ENCODE measurements at regions not wholly inside any gene's neighbourhood (a gene's known extent, or its start where the extent isn't known, plus 50 kb on each side); places are given as distances from the start of the nearest gene placed in this dataset.
"Not testable (repeated sequence)": the region's sequence is repeated elsewhere in the genome, so short reads cannot be mapped to it uniquely, and the experiment has no call there.

GRCh38 chr16:52729731-52730130 lies 182.8 kb upstream of the TOX3 start:
- no peak for DNase-seq (ENCODE audit: low read depth)

- DNase-seq (ENCODE audit: low read depth): no peak
These were observed 180.9 kb upstream of the TOX3 start for GRCh38 chr16:52727849-52728248.

GRCh38 chr16:52727441-52727840 lies 180.5 kb upstream of the TOX3 start:
- DNase-seq (ENCODE audit: low read depth): no peak

DNA sequence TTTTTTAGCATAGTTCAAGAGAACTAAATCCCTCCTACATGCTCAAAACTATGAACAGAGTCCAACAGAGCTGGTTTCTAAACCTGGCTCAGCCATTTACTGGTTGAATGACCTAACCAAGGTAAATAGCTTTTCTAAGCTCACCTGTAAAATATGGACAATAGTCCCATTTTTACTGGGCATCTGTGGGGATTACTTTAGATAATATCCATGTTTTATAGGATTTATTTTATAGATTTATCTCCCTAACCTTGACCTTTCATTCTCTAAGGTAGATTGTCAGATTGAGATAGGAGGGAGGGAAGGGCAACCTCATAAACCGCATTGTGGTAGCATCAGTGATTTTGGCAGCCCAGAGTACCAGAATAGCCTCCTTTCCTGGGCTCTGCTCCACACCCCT lies 178.5 kb upstream of the TOX3 start:
- no peak for DNase-seq (ENCODE audit: low read depth)

DNA sequence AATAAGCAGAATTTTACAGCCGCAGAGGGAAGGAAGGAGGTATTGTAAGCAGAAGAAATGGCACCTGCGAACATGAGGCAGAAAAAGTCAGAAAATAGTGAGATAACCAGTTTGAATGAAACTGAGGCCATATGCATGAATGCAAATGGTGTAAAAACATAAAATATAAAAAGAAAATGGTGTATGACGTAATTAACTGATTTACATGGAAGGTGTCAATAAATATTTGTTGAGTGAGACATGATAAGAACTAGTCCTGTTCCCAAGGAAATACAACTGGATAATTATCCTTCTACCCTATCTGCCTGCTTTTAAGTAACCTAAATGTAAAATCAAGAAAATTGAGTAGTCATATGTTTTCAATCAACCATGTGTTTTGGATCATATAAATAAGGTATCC lies 178.1 kb upstream of the TOX3 start:
- DNase-seq (ENCODE audit: low read depth): no peak

- DNase-seq (ENCODE audit: low read depth): no peak
These were observed 174.4 kb upstream of the TOX3 start for GRCh38 chr16:52721331-52721730.

DNA sequence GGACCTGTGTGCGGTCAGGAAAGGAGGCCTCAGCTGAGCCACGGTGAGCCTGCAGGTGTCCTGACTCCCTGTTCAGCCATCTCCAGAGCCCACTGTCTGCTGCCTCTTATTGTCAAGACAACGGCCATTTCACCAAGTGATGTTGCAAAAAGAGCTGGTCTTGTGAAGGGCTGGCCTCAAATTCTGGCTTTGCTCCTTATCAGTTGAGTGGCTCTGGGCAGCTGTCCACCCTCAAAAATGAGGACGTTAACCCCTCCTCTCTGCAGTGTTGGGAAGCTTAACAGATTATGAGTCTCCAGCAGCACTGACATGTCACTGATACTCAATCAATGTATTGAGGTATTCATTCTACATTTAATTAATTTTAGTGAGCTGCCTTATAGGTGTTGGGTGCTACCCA lies 171.1 kb upstream of the TOX3 start:
- no peak for DNase-seq (ENCODE audit: low read depth)

GRCh38 chr16:52713740-52714139 lies 166.8 kb upstream of the TOX3 start:
- no peak for DNase-seq (ENCODE audit: low read depth)

- no peak for DNase-seq (ENCODE audit: low read depth)
These were observed 162.4 kb upstream of the TOX3 start for GRCh38 chr16:52709306-52709705.

GRCh38 chr16:52708476-52708875 lies 161.5 kb upstream of the TOX3 start:
- no peak for DNase-seq (ENCODE audit: low read depth)

- DNase-seq (ENCODE audit: low read depth): no peak
These were observed 160.9 kb upstream of the TOX3 start for GRCh38 chr16:52707676-52708337.

DNA sequence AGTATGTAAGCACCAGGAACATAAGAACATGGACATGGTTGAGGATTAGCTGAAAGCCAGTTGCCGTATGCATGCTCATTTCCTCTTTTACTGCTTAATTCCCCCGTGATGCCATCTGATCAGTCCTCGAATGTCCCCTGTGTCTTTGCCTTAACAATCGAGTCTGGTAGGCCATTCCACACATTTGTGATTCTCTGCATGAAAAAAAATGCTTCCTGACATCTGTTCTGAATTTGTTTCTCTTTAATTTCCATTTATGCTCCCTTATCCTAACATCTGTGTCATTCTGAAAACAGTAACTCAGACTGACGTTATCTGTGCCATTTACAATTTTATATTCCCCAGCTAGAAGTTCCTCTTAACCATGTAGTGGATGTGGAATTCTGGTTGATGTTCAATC lies 158.2 kb upstream of the TOX3 start:
- DNase-seq (ENCODE audit: low read depth): no peak

GRCh38 chr16:52697971-52698370 lies 151.0 kb upstream of the TOX3 start:
- no peak for DNase-seq (ENCODE audit: low read depth)

DNA sequence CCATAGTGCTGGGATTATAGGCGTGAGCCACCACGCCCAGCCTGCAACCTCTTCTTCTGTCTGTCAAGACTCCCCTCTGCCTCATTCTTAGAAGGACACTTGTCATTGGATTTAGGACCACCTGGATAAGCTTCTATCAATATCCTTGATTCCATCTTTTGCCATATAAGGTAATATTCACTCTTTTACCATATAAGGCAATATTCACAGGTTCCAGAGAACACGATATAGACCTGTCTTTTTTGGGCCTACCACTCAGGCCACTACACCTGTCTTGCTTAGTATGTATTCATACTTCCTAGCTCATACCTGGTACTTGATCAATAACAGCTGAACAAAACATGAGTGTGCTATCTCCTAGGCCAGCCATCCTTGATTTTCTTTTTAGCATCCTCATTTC lies 149.2 kb upstream of the TOX3 start:
- no peak for DNase-seq (ENCODE audit: low read depth)

DNA sequence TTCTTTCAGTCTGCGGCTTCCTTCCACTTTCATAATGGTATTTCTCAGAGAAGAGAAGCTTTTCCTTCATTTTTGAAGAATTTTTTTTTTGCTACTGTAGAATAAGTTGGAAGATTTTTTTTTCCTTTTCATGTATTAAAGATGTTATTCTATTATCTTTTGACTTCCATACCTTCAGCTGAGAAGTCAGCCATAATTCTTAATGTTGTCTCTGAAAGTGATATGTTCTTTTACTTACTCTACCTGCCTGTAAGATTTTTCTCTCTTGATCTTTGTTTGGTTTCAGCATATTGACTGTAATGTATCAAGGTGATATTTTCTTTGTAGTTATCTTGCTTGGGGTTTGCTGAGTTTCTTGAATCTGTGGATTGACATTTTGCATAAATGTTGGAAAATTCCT lies 143.5 kb upstream of the TOX3 start:
- DNase-seq (ENCODE audit: low read depth): no peak

DNA sequence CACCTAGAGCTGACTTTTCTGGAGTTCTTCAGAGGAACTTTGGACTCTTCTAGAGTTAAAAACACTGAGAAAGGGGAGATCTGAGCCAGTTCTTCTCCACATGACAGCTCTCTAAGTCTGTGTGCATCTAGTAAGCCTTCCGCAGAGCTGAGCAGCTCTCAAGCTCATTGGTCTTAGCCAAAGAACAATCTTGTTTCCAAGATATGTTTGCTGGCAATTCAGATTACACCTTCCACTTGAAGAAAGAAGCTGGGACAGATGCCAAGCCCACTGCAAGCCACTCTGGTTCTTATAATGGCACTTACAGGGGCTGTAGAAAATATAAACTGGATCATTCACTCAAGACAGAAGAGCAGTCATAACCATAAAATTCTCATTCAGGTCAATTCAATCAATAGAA lies 134.1 kb upstream of the TOX3 start:
- no peak for DNase-seq (ENCODE audit: low read depth)

- DNase-seq (ENCODE audit: low read depth): no peak
These were observed 130.6 kb upstream of the TOX3 start for GRCh38 chr16:52677501-52677900.

- DNase-seq (ENCODE audit: low read depth): no peak
These were observed 130.0 kb upstream of the TOX3 start for GRCh38 chr16:52676959-52677358.

- DNase-seq (ENCODE audit: low read depth): no peak
These were observed 124.6 kb upstream of the TOX3 start for GRCh38 chr16:52671590-52671989.

GRCh38 chr16:52657924-52658323 lies 111.0 kb upstream of the TOX3 start:
- no peak for DNase-seq (ENCODE audit: low read depth)

- not testable (repeated sequence) for DNase-seq (ENCODE audit: low read depth)
These were observed 109.0 kb upstream of the TOX3 start for GRCh38 chr16:52655916-52656315.

GRCh38 chr16:52655156-52655555 lies 108.2 kb upstream of the TOX3 start:
- DNase-seq (ENCODE audit: low read depth): not testable (repeated sequence)

DNA sequence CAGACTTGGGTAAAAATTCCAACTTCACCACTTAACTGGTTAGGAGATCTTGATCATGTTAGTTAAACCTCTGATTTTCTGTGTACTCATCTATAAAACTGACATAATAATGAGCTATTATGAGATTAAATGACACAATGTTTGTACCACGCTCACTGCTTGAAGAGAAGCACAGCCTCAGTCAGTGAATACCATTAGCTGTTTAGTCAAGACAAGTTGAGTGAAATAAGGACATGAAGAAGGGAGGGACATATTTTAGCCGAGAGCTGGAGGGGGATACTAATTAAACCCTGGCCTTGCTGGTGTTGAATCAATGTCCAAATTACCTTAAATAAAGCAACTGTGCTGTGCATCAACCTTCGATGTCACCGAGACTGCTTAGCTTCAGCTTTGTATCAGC lies 105.1 kb upstream of the TOX3 start:
- no peak for DNase-seq (ENCODE audit: low read depth)

- DNase-seq (ENCODE audit: low read depth): no peak
These were observed 103.8 kb upstream of the TOX3 start for GRCh38 chr16:52650789-52651188.

DNA sequence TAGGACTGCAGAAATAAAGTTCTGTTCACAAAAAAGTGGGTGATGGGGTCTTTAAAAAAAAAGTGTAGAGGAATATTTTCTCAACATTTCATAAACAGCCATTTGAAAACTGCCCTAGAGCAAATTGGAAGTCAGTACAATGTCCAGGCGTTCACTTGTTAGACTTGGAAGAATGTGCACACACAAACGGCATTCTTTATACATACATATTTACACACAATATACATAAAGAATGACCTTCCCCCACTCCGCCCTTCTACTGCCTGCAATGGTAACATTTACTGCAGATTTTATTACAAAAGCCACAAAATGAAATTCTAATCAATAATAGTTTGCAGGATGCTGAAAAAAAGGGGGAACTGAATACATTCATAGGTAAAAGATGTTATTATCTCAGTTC lies 103.4 kb upstream of the TOX3 start:
- DNase-seq (ENCODE audit: low read depth): no peak

All from activated T-cell treated with anti-CD3 and anti-CD28 coated beads for 24 hours (primary cell).